ENCODE measurements at regions not wholly inside any gene's neighbourhood (a gene's known extent, or its start where the extent isn't known, plus 50 kb on each side); places are given as distances from the start of the nearest gene placed in this dataset.
"Not testable (repeated sequence)": the region's sequence is repeated elsewhere in the genome, so short reads cannot be mapped to it uniquely, and the experiment has no call there.

GRCh38 chr5:136743052-136743451 is 377.7 kb upstream of the TRPC7 start:
- DNase-seq (ENCODE audit: insufficient read length, low spot score): no peak
- no peak for FAIRE-seq
- no peak for TF ChIP-seq POLR2A (IDR thresholded peaks at IDR 0.05; ENCODE audit: low read depth, low read length)

- no peak for TF ChIP-seq POLR2A (IDR thresholded peaks at IDR 0.05; ENCODE audit: low read depth, low read length)
- FAIRE-seq: no peak
- no peak for DNase-seq (ENCODE audit: insufficient read length, low spot score)
Observed at GRCh38 chr5:136740228-136740627, 374.9 kb upstream of the TRPC7 start.

- DNase-seq (ENCODE audit: insufficient read length, low spot score); FAIRE-seq: not testable (repeated sequence)
Observed at GRCh38 chr5:136739271-136739670, 373.9 kb upstream of the TRPC7 start.

- no peak for TF ChIP-seq POLR2A (IDR thresholded peaks at IDR 0.05; ENCODE audit: low read depth, low read length)
- DNase-seq (ENCODE audit: insufficient read length, low spot score) (no peak), FAIRE-seq (no peak)
Observed at GRCh38 chr5:136738829-136739228, 373.5 kb upstream of the TRPC7 start.

GRCh38 chr5:136736021-136736420 is 370.7 kb upstream of the TRPC7 start:
- no peak for TF ChIP-seq POLR2A (IDR thresholded peaks at IDR 0.05; ENCODE audit: low read depth, low read length)
- FAIRE-seq (no peak), DNase-seq (ENCODE audit: insufficient read length, low spot score) (no peak)

GRCh38 chr5:136735611-136736010 is 370.3 kb upstream of the TRPC7 start:
- not testable (repeated sequence) for DNase-seq (ENCODE audit: insufficient read length, low spot score); FAIRE-seq

GRCh38 chr5:136734628-136735027 is 369.3 kb upstream of the TRPC7 start:
- no peak for TF ChIP-seq POLR2A (IDR thresholded peaks at IDR 0.05; ENCODE audit: low read depth, low read length)
- DNase-seq (ENCODE audit: insufficient read length, low spot score) (no peak), FAIRE-seq (no peak)

- no peak for TF ChIP-seq POLR2A (IDR thresholded peaks at IDR 0.05; ENCODE audit: low read depth, low read length)
- DNase-seq (ENCODE audit: insufficient read length, low spot score) (no peak), FAIRE-seq (no peak)
Observed at GRCh38 chr5:136732751-136733150, 367.4 kb upstream of the TRPC7 start.

- no peak for FAIRE-seq
- no peak for TF ChIP-seq POLR2A (IDR thresholded peaks at IDR 0.05; ENCODE audit: low read depth, low read length)
- DNase-seq (ENCODE audit: insufficient read length, low spot score): no peak
Observed at GRCh38 chr5:136731241-136731900, 366.0 kb upstream of the TRPC7 start.

- no peak for TF ChIP-seq POLR2A (IDR thresholded peaks at IDR 0.05; ENCODE audit: low read depth, low read length)
- no peak for FAIRE-seq
- no peak for DNase-seq (ENCODE audit: insufficient read length, low spot score)
Observed at GRCh38 chr5:136730426-136730825, 365.1 kb upstream of the TRPC7 start.

- DNase-seq (ENCODE audit: insufficient read length, low spot score): peak; percentile 18
- no peak for FAIRE-seq
- no peak for TF ChIP-seq POLR2A (IDR thresholded peaks at IDR 0.05; ENCODE audit: low read depth, low read length)
Observed at GRCh38 chr5:136729901-136730355, 364.6 kb upstream of the TRPC7 start.

GRCh38 chr5:136726506-136726905 is 361.2 kb upstream of the TRPC7 start:
- no peak for TF ChIP-seq POLR2A (IDR thresholded peaks at IDR 0.05; ENCODE audit: low read depth, low read length)
- DNase-seq (ENCODE audit: insufficient read length, low spot score) (no peak), FAIRE-seq (no peak)

GRCh38 chr5:136724161-136724560 is 358.8 kb upstream of the TRPC7 start:
- no peak for TF ChIP-seq POLR2A (IDR thresholded peaks at IDR 0.05; ENCODE audit: low read depth, low read length)
- FAIRE-seq: no peak
- DNase-seq (ENCODE audit: insufficient read length, low spot score): no peak

- no peak for TF ChIP-seq POLR2A (IDR thresholded peaks at IDR 0.05; ENCODE audit: low read depth, low read length)
- DNase-seq (ENCODE audit: insufficient read length, low spot score) (no peak), FAIRE-seq (no peak)
Observed at GRCh38 chr5:136722581-136722980, 357.2 kb upstream of the TRPC7 start.

GRCh38 chr5:136722086-136722485 is 356.7 kb upstream of the TRPC7 start:
- no peak for TF ChIP-seq POLR2A (IDR thresholded peaks at IDR 0.05; ENCODE audit: low read depth, low read length)
- FAIRE-seq (no peak), DNase-seq (ENCODE audit: insufficient read length, low spot score) (no peak)

GRCh38 chr5:136720674-136721073 is 355.3 kb upstream of the TRPC7 start:
- FAIRE-seq (no peak), DNase-seq (ENCODE audit: insufficient read length, low spot score) (no peak)
- TF ChIP-seq POLR2A (IDR thresholded peaks at IDR 0.05; ENCODE audit: low read depth, low read length): no peak
